Right lobe of liver (tissue), 6 donors: ENCODE measurements at regions not wholly inside any gene's neighbourhood (a gene's known extent, or its start where the extent isn't known, plus 50 kb on each side); places are given as distances from the start of the nearest gene placed in this dataset.

Source experiments
- ATAC-seq, 4 donors: fragments of 200-7000 bp; cut with Tn5 transposase; one replicate each; pipeline ENCODE4 v1.9.1; 2020; ENCODE audit warnings: mild to moderate bottlenecking in 4 of 4, moderate library complexity in 4 of 4
- DNase-seq, 3 donors: peaks; one replicate each; pipeline ENCODE4 v3.0.0-alpha.2; 2020
- H3K27ac ChIP-seq, 3 donors: fragments of 200-600 bp; one replicate each; pipeline ENCODE4 v1.8.0; 2022
- H3K27me3 ChIP-seq, 2 donors: fragments of 200-600 bp; one replicate each; pipeline ENCODE4 v1.8.0; 2022
- H3K36me3 ChIP-seq, 4 donors: fragments of 200-600 bp; sonication (generic) in 1 of 4; one replicate each; pipeline versions ENCODE4 v1.5.1 to v1.8.0; 2017 to 2022; ENCODE audit warnings: control low read depth in 1 of 4
- H3K4me1 ChIP-seq, 4 donors: fragments of 200-600 bp; sonication (generic) in 1 of 4; one replicate each; pipeline versions ENCODE4 v1.5.1 to v1.8.0; 2017 to 2022; ENCODE audit warnings: control low read depth in 1 of 4
- H3K4me3 ChIP-seq, 3 donors: fragments of 200-600 bp; one replicate each; pipeline ENCODE4 v1.8.0; 2022
- H3K9me3 ChIP-seq, 4 donors: fragments of 200-600 bp; sonication (generic) in 1 of 4; one replicate each; pipeline versions ENCODE4 v1.5.1 to v1.8.0; 2017 to 2022; ENCODE audit warnings: control low read depth in 1 of 4
- CTCF ChIP-seq, 4 donors: fragments of 200-600 bp in 3 of 4; fragments of 450-650 bp in 1 of 4; IDR thresholded peaks; one replicate each; pipeline versions ENCODE4 v1.5.1 to v1.8.0; 2016 to 2022; ENCODE audit warnings: antibody characterized with exemption in 4 of 4, mild to moderate bottlenecking in 2 of 4
- POLR2A ChIP-seq: fragments of 450-650 bp; IDR thresholded peaks from one replicate; pipeline ENCODE4 v1.6.1; 2017; ENCODE audit warnings: antibody characterized with exemption, mild to moderate bottlenecking
- WGBS: methylation state at CpG from one replicate; pipeline ENCODE4 v1.1.6; 2018; ENCODE audit warnings: low coverage, low lambda C conversion rate; ENCODE audit not compliant: insufficient coverage; ENCODE audit errors: missing lambda C conversion rate; 5-methylcytosine and 5-hydroxymethylcytosine counted together
- intact Hi-C, 2 donors: fragments of 100-400 bp; cut with DNase I; formaldehyde crosslinking; loops; one replicate each; pipeline versions ENCODE4 v1.11.2 to v1.14.1; 2022
- donor health status: DM: no; HTN: yes; CAD: no.
- donor health status: DM: no; HTN: no; CAD: no.
- donor health status: DM: no; HTN: no; CAD: no.
- donor health status: DM: no; HTN: yes; CAD: no.
- donor health status: DM: no; HTN: yes; CAD: no.

- no peaks in the 10 kb centered on the region for H3K36me3 ChIP-seq
- ATAC-seq: no peak
- H3K27me3 ChIP-seq: no peaks in the 10 kb centered on the region
- peaks cover 0 to 5% (median 0%) of the 10 kb centered on the region in 4 donors for H3K9me3 ChIP-seq
- no peak overlapping the region for H3K27ac ChIP-seq
- no peak for DNase-seq
- TF ChIP-seq CTCF (IDR thresholded peaks at IDR 0.05) (no peak), POLR2A (no peak)
- no peaks in the 10 kb centered on the region for H3K4me1 ChIP-seq
- WGBS: no CpG with 5 or more reads among the region's 3 CpGs
- H3K4me3 ChIP-seq: no peak overlapping the region
- intact Hi-C loops: no loop called here
Measured at GRCh38 chrX:40414335-40414734, 166.4 kb upstream of the ATP6AP2 start.

- no peak for TF ChIP-seq POLR2A
- no peak for TF ChIP-seq CTCF (IDR thresholded peaks at IDR 0.05)
- WGBS: 46% methylated on average over 5 of the region's 8 CpGs
- peaks cover 0 to 5% (median 0%) of the 10 kb centered on the region in 4 donors for H3K9me3 ChIP-seq
- no peak for ATAC-seq
- H3K4me3 ChIP-seq: no peak overlapping the region
- intact Hi-C loops: no loop called here
- H3K27ac ChIP-seq: no peak overlapping the region
- no peaks in the 10 kb centered on the region for H3K4me1 ChIP-seq
- no peaks in the 10 kb centered on the region for H3K36me3 ChIP-seq
- no peak for DNase-seq
- no peaks in the 10 kb centered on the region for H3K27me3 ChIP-seq
Measured at GRCh38 chrX:40411340-40412111, 169.2 kb upstream of the ATP6AP2 start.

- H3K36me3 ChIP-seq: no peaks in the 10 kb centered on the region
- H3K27me3 ChIP-seq: no peaks in the 10 kb centered on the region
- H3K9me3 ChIP-seq: peaks cover 0 to 5% (median 0%) of the 10 kb centered on the region in 4 donors
- TF ChIP-seq CTCF (IDR thresholded peaks at IDR 0.05) (no peak), POLR2A (no peak)
- no peaks in the 10 kb centered on the region for H3K4me1 ChIP-seq
- H3K27ac ChIP-seq: no peak overlapping the region
- whole genome bisulfite sequencing: 100% methylated on average over 2 of the region's 2 CpGs
- no peak overlapping the region for H3K4me3 ChIP-seq
- intact Hi-C loops: no loop called here
- DNase-seq (no peak), ATAC-seq (no peak)
Measured at GRCh38 chrX:40410859-40411258, 169.9 kb upstream of the ATP6AP2 start.

- intact Hi-C loops: no loop called here
- H3K27ac ChIP-seq: no peak overlapping the region
- DNase-seq: no peak
- TF ChIP-seq POLR2A: no peak
- no peak for TF ChIP-seq CTCF (IDR thresholded peaks at IDR 0.05)
- ATAC-seq: no peak
- H3K4me1 ChIP-seq: no peaks in the 10 kb centered on the region
- no peaks in the 10 kb centered on the region for H3K27me3 ChIP-seq
- H3K36me3 ChIP-seq: no peaks in the 10 kb centered on the region
- no peak overlapping the region for H3K4me3 ChIP-seq
- peaks cover 0 to 5% (median 0%) of the 10 kb centered on the region in 4 donors for H3K9me3 ChIP-seq
- WGBS: 20% methylated on average over 3 of the region's 4 CpGs
Measured at GRCh38 chrX:40406330-40406859, 174.4 kb upstream of the ATP6AP2 start.
